HL-60/S4 treated with phorbol 12-myristate 13-acetate at 8.2 ng/mL for 4 days and 3 days (cell line): ENCODE measurements at regions not wholly inside any gene's neighbourhood (a gene's known extent, or its start where the extent isn't known, plus 50 kb on each side); places are given as distances from the start of the nearest gene placed in this dataset.
"Not testable (repeated sequence)": the region's sequence is repeated elsewhere in the genome, so short reads cannot be mapped to it uniquely, and the experiment has no call there.

Experiments used
- in situ Hi-C: fragments of 300-500 bp; cut with MboI; formaldehyde crosslinking; loops from 2 replicates; pipeline ENCODE4 v1.15.0; 2022; ENCODE audit warnings: low sequenced_read_pairs

DNA sequence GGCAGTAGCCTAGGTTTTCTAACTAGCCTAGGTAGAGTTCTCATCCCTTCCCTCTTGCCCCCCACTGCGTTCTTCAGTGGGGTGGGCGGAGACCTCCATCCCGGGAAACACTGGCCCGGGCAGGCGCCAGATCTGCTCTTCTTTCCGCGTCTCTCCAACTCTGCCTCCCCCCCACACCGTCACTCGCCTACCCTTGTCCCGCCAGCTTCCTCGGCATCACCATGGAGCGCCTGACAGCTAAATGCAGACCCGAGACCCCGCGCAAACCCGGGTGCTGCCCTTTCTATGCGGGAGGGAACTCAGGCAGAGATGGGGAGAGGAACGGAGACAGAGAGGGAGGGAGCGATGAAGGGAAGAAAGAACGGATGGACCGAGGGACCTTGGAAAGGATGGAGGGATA, 1494.8 kb upstream of the DEFB115 start:
- in situ Hi-C loops, result no loop called here

GRCh38 chr20:29763821-29764511, 1493.5 kb upstream of the DEFB115 start:
- in situ Hi-C loops, result no loop called here

DNA sequence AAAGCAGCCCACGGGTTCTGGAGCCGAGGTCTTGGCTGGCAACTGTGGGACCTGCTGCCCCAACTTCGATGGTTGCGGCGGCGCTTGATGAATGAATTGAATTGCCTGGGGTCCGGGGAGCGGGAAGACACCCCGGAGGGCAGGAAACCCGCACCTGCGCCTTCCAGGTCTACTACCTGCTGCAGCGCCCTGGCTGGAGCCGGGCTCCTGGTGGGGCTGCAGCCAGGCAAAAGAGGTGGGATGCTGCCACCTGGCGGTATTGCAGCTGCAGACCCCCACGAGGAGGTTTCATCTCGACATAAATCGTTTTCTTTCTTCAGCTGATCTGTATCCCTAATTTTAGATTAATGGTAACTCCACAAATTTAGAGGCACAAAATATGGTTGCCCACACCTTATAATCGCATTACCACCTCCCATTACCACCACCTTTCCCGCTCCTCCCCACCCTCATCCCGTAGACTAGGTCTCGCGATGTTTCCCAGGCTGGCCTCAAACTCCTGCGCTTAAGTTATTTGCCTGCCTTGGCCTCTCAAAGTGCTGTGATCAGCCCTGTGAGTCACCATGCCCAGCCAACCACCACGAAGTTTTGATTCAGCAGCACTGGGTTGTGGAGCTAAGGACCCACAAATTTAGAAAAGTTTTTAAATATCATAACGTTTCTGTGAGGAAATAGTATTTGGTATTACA, 1492.4 kb upstream of the DEFB115 start:
- in situ Hi-C loops, result not testable (repeated sequence)

- in situ Hi-C loops, result not testable (repeated sequence)
These were observed 1479.4 kb upstream of the DEFB115 start for GRCh38 chr20:29778033-29778432.

DNA sequence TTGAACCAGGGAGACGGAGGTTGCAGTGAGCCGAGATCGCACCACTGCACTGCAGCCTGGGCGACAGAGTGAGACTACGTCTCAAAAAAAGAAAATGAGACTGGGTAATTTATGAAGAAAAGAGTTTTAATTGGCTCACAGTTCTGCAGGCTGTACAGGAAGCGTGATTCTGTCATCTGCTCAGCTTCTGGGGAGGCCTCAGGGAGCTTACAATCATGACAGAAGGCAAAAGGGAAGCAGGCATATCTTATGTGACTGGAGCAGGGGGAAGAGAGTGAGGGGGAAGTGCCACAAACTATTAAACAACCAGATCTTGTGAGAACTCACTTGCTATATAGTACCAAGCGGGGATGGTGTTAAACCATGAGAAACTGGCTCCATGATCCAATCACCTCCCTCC, 1476.2 kb upstream of the DEFB115 start:
- in situ Hi-C loops, result not testable (repeated sequence)

DNA sequence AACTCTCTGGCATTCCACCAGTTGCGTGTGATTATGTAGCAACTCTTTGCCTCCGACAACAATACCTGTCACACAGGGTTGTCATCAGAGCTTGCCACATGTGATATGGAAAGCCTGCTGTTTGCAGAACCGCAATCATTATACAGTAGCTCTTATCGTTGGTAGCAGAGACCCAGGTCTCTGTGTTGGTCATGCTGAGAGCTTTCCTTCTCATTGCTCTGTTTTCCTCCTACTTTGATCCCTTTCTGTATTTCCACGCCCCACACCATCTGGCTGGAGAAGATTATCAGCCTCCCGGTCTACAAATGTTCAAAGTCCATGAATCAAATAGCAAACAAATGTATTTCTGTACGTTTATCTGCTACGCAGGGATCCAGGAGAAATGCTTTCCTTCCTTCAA, 1475.6 kb upstream of the DEFB115 start:
- in situ Hi-C loops, result not testable (repeated sequence)

- in situ Hi-C loops, result not testable (repeated sequence)
These were observed 1470.0 kb upstream of the DEFB115 start for GRCh38 chr20:29787456-29787855.

- in situ Hi-C loops, result no loop called here
These were observed 1467.0 kb upstream of the DEFB115 start for GRCh38 chr20:29790510-29790909.

GRCh38 chr20:29831508-29831907, 1426.0 kb upstream of the DEFB115 start:
- in situ Hi-C loops, result not testable (repeated sequence)

DNA sequence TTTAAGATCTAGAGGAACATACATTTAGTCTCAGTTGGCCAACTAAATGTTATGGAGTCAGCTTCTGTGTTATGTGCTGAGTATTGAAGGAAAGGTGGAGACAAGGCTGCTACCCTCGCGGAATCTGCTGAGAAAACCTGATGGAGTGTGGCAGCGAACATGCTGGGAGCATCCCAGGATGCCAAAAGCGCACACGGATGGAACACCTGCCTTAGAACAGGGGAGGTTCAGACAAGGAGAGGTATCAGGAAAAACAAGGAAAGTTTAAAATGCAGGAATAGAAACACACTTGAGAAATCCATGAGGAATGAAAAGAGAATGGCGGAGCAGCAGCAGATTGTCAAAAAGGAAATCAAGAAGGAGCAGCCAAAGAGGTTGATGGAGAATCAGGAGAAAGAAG, 1389.5 kb upstream of the DEFB115 start:
- in situ Hi-C loops, result not testable (repeated sequence)

GRCh38 chr20:29868688-29869087, 1388.8 kb upstream of the DEFB115 start:
- in situ Hi-C loops, result not testable (repeated sequence)

GRCh38 chr20:29871816-29872215, 1385.6 kb upstream of the DEFB115 start:
- in situ Hi-C loops, result not testable (repeated sequence)

DNA sequence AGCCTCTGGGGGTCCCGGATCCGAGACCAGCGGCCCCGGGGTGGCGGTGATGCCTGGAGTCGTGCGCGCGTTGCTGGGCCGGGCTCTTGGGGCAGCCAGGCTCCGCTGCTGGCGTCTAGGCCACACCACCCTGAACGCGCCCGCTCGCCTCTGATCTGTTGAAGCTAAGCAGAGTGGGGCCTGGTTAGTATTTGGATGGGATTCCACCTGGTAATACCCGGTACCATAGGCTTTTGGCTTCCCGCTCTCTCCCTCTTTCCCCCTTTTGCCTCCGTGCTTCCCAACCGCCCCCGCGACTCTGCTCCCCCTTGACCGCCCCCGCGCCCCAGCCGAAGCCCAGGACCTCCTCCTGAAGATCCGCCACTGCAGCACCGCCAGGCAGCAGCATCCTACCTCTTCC, 1383.5 kb upstream of the DEFB115 start:
- in situ Hi-C loops, result no loop called here

GRCh38 chr20:29874476-29875202, 1382.8 kb upstream of the DEFB115 start:
- in situ Hi-C loops, result loop anchor here (25.0 kb wide), 1 partner anchor 662 kb away; no protein-coding TSS in a partner anchor

DNA sequence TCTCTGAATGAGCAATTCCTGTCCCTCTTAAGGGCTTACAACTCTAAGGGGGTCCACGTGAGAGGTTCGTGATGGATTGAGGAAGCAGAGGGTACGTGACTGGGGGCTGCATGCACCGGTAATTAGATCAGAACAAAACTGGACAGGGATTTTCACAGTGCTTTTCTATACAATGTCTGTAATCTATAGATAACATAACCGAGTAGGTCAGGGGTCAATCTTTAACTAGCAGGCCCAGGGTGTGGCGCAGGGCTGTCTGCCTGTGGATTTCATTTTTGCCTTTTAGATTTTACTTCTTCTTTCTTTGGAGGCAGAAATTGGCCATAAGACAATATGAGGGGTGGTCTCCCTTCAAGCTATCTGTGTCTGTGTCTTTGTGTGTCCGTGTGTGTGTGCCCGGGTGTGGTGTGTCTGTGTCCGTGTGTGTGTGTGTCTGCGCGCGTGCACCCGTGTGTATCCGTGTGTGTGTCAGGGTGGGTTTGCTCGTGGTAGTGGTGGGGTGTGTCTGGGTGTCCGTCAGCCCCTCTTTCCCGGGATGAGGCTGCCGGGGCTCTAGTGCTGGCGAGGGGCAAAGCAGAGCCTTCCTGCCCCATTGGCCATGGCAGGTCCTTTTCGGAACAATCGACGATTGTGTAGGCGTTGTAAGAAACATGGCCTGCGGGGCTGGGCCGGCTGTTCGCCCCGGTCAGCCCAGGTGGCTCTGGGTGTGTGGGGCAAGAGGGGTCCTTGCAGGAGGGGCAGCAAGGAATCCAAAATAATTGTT, 1382.0 kb upstream of the DEFB115 start:
- in situ Hi-C loops, result loop anchor here (25.0 kb wide), 1 partner anchor 663 kb away; no protein-coding TSS in a partner anchor

DNA sequence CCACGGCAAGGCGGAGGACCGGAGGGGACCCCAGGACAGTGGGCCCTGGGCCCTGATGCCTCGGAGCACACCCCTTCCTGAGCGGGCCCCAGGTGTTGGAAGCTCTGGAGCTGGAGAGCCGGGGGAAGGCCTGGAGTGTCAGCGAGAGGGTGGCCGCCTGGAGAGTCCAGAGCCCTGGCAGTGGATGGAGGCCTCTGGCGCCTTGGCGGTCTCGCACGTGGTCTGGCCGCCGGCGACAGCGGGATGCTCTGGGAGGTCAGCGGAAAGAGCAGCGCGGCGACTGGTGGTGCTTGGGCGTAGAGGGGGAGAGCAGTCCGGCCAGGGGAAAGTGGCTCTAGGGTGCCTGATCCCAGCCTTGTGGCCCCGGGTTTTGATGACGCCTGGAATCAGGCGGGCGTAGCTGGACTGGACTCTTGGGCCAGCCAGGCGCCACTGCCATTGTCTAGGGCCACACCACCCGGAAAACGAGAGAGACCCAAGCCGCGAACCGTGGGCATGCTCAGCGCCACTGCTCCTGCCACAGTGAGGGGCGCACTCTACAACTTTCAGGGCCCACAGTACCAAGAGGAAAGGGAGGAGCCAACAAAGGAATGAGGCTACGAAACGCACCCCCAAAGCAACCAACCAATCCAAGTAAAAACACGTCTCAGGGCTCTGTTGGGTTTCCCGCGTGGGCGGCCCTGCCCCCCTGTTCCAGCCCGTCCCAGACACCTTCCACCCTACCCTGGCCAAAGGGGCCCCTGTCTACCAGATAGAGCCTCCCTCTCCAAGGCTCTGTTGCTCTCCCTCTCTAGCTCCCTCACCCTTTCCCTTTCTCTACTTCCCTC, 1381.2 kb upstream of the DEFB115 start:
- in situ Hi-C loops, result loop anchor here (25.0 kb wide), 1 partner anchor 664 kb away; no protein-coding TSS in a partner anchor

- in situ Hi-C loops, result loop anchor here (25.0 kb wide), 1 partner anchor 665 kb away; no protein-coding TSS in a partner anchor
These were observed 1380.6 kb upstream of the DEFB115 start for GRCh38 chr20:29876911-29877285.

DNA sequence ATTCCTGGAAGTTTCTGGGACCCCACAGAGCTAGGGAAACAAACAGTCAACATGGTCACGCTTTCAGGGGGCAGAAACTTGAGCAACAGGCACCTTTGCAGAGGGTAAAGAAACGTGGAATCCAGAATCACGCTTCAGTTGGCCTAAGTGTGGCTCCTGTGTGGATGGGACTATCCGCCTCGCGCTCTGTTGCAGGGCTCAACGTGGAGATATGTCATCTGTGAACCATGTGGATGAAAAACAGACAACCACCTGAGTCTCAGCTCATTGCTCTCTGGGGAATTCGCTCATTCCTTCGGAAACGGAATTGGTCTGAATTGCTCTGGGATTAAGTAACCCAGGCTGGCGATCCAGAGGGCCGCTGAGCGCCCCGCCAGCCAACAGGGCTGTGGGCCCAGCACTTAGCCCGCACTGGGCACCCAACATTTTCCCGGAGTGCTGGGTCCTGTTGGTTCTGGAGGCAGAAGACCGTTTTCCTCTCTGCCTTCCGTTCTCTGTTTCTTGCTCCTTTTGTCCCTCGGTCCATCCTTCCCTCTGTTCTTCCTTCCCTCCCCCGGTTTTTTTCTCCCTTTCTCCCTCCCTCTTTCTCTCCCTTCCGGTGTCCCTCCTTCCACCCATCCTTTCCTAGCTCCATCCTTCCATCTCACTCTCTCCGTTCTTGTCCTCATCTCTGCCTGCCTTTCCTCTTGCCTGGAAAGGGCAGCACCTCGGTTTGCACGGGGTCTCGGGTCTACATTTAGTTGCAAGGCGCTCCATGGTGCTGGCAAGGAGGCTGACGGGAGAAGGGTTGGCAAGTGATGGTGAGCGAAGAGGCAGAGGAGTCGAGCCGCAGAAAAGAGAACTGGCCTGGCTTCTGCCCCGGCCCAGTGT, 1379.8 kb upstream of the DEFB115 start:
- in situ Hi-C loops, result loop anchor here (25.0 kb wide), 1 partner anchor 665 kb away; no protein-coding TSS in a partner anchor

DNA sequence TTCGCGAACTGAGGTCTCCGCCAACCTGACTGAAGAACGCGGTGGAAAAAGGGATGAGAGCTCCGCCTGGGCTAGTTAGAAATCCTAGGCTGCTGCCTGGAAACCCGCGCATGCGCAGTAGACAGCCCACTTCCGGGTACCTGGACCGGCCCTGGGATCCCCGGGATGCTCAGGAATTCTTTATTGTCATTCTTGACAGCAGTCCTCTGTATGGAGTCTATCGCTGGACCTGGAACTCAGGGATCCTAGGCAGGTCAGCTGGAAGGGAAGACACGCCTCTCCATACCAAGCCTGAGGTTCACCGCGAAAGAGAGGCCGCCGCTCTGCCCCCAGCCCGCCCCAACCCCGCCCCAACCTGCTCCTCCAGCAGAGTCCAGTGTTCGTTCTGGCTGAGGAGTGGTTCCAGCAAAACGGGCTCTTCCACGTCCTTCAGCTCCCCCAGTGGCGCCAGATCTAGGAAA, 1379.2 kb upstream of the DEFB115 start:
- in situ Hi-C loops, result loop anchor here (25.0 kb wide), 1 partner anchor 666 kb away; no protein-coding TSS in a partner anchor
